GM23338 (cell line): ENCODE measurements at regions not wholly inside any gene's neighbourhood (a gene's known extent, or its start where the extent isn't known, plus 50 kb on each side); places are given as distances from the start of the nearest gene placed in this dataset.

Source experiments
- ATAC-seq: fragments of 200-7000 bp; cut with Tn5 transposase; 3 replicates; pipeline ENCODE4 v1.9.1; 2020
- DNase-seq: peaks from one replicate; pipeline ENCODE4 v3.0.0-alpha.2; 2015; ENCODE audit warnings: low spot score
- H2AFZ ChIP-seq: fragments of 200-600 bp; sonication (generic); 2 replicates; pipeline ENCODE4 v1.8.0; 2016; ENCODE audit warnings: antibody characterized with exemption, mild to moderate bottlenecking, moderate library complexity
- H3F3A ChIP-seq: fragments of 200-600 bp; sonication (generic); replicated peaks from 2 replicates; pipeline ENCODE4 v1.8.0; 2017; ENCODE audit warnings: antibody characterized with exemption, mixed run types, low read depth
- H3K27ac ChIP-seq: fragments of 200-600 bp; sonication (generic); 2 replicates; pipeline ENCODE4 v1.6.1; 2016; ENCODE audit warnings: low read depth
- H3K27me3 ChIP-seq: fragments of 200-600 bp; sonication (generic); 2 replicates; pipeline ENCODE4 v1.8.0; 2016; ENCODE audit warnings: mild to moderate bottlenecking, mixed run types, moderate library complexity; ENCODE audit not compliant: insufficient read depth
- H3K36me3 ChIP-seq: fragments of 200-600 bp; sonication (generic); 2 replicates; pipeline ENCODE4 v1.8.0; 2016; ENCODE audit warnings: mild to moderate bottlenecking; ENCODE audit not compliant: insufficient read depth
- H3K4me1 ChIP-seq: fragments of 200-600 bp; sonication (generic); 2 replicates; pipeline ENCODE4 v1.8.0; 2016; ENCODE audit warnings: mild to moderate bottlenecking, moderate library complexity; ENCODE audit not compliant: insufficient read depth
- H3K4me2 ChIP-seq: fragments of 200-600 bp; sonication (generic); 2 replicates; pipeline ENCODE4 v1.7.1; 2017; ENCODE audit warnings: mixed run types
- H3K4me3 ChIP-seq: fragments of 200-600 bp; sonication (generic); 2 replicates; pipeline ENCODE4 v1.6.1; 2016; ENCODE audit warnings: mixed run types
- H3K79me2 ChIP-seq: fragments of 200-600 bp; sonication (generic); replicated peaks from 2 replicates; pipeline ENCODE4 v1.8.0; 2017; ENCODE audit warnings: mild to moderate bottlenecking; ENCODE audit not compliant: insufficient read depth
- H3K9me2 ChIP-seq: fragments of 200-600 bp; sonication (generic); 2 replicates; pipeline ENCODE4 v1.8.0; 2017; ENCODE audit not compliant: insufficient read depth
- H4K20me1 ChIP-seq: fragments of 200-600 bp; sonication (generic); replicated peaks from 2 replicates; pipeline ENCODE4 v1.8.0; 2017; ENCODE audit warnings: mild to moderate bottlenecking; ENCODE audit not compliant: insufficient read depth
- H3K27ac Mint-ChIP-seq: 2 replicates; pipeline ENCODE4 v1.8.0; 2020; ENCODE audit warnings: inconsistent platforms, mild to moderate bottlenecking, moderate library complexity, mixed read lengths
- H3K27me3 Mint-ChIP-seq: 3 replicates; pipeline ENCODE4 v1.8.0; 2022; ENCODE audit warnings: low read depth, mild to moderate bottlenecking, moderate library complexity, mixed read lengths, inconsistent platforms; ENCODE audit not compliant: insufficient read depth, poor library complexity
- H3K36me3 Mint-ChIP-seq: 3 replicates; pipeline ENCODE4 v1.8.0; 2021; ENCODE audit warnings: low read depth, mild to moderate bottlenecking, inconsistent platforms, moderate library complexity, mixed read lengths
- H3K4me1 Mint-ChIP-seq: 3 replicates; pipeline ENCODE4 v1.8.0; 2020; ENCODE audit warnings: mild to moderate bottlenecking, inconsistent platforms, mixed read lengths
- H3K4me3 Mint-ChIP-seq: 3 replicates; pipeline ENCODE4 v1.8.0; 2021; ENCODE audit warnings: moderate library complexity, mild to moderate bottlenecking, inconsistent platforms, mixed read lengths
- H3K9me3 Mint-ChIP-seq: 3 replicates; pipeline ENCODE4 v1.8.0; 2020; ENCODE audit warnings: moderate library complexity, mild to moderate bottlenecking, inconsistent platforms, mixed read lengths
- CREB1 ChIP-seq: fragments of 250-450 bp; sonication (Bioruptor Pico); IDR thresholded peaks from 2 replicates; pipeline ENCODE4 v1.5.0; 2020; ENCODE audit warnings: low read depth, mild to moderate bottlenecking, moderate library complexity
- EZH2 ChIP-seq: fragments of 200-600 bp; sonication (generic); IDR thresholded peaks from one replicate; pipeline ENCODE4 v1.8.0; 2017; ENCODE audit warnings: antibody characterized with exemption, mild to moderate bottlenecking, low read depth; ENCODE audit not compliant: unreplicated experiment
- EZH2phosphoT487 ChIP-seq: fragments of 200-600 bp; sonication (generic); IDR thresholded peaks from one replicate; pipeline ENCODE4 v1.8.1; 2018; ENCODE audit warnings: antibody characterized with exemption; ENCODE audit not compliant: unreplicated experiment
- JUNB ChIP-seq: IDR thresholded peaks from one replicate; pipeline ENCODE4 v1.6.1; 2016; ENCODE audit warnings: antibody characterized with exemption; ENCODE audit not compliant: unreplicated experiment
- POLR2AphosphoS5 ChIP-seq: IDR thresholded peaks from 2 replicates; pipeline ENCODE4 v1.6.1; 2016; ENCODE audit warnings: antibody characterized with exemption, low read depth
- STAT1 ChIP-seq: IDR thresholded peaks from one replicate; pipeline ENCODE4 v1.6.1; 2016; ENCODE audit warnings: antibody characterized with exemption; ENCODE audit not compliant: unreplicated experiment
- ZNF114 ChIP-seq: fragments of 250-450 bp; sonication (Bioruptor Pico); IDR thresholded peaks from 2 replicates; pipeline ENCODE4 v1.5.0; 2020; ENCODE audit warnings: mild to moderate bottlenecking, moderate library complexity
- TF ChIP-seq, protein P1 (sequence below): IDR thresholded peaks from one replicate; pipeline ENCODE4 v1.6.1; 2018; ENCODE audit warnings: antibody characterized with exemption; ENCODE audit not compliant: unreplicated experiment
- TF ChIP-seq, protein P2 (sequence below): fragments of 250-450 bp; sonication (Bioruptor Pico); IDR thresholded peaks from 2 replicates; pipeline ENCODE4 v1.5.0; 2020; ENCODE audit warnings: mild to moderate bottlenecking, moderate library complexity
- TF ChIP-seq, protein P3 (sequence below): IDR thresholded peaks from 2 replicates; pipeline ENCODE4 v1.6.1; 2016; ENCODE audit warnings: antibody characterized with exemption
- TF ChIP-seq, protein P4 (sequence below), 2 experiments: fragments of 200-600 bp in 1 of 2; sonication (generic) in 1 of 2; conservative IDR thresholded peaks; 2 replicates each; pipeline versions ENCODE4 v1.5.1 to v1.6.1; 2016 to 2017; ENCODE audit warnings: antibody characterized with exemption in 2 of 2, low read depth in 2 of 2, mild to moderate bottlenecking in 2 of 2, moderate library complexity in 1 of 2

DNA sequence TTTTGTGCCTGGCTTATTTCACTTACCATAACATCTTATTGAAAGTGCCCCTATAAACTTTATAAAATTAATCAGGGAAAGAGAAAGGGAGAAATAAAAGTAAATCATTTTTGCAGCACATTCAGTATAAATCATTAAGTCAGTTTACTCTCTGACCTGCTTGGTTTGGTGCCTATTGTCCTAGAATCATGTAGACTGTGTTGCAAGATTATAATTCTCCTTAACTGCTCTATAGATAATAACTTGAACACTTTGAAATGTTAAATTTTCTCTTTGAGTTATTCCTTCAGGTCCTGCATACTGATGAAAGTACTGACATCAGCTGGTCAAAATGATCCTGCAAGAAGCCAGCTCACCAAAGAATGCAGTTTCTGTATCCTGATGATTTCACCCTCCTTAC lies 969.6 kb upstream of the GJE1 start:
- no peak overlapping the region for H3K4me2 ChIP-seq
- no peaks in the 10 kb centered on the region for H3F3A ChIP-seq
- 0 out of 2 replicates have a peak overlapping the region, but pooled peaks have one; percentile 23 for H3K27ac Mint-ChIP-seq
- no peaks in the 10 kb centered on the region for H4K20me1 ChIP-seq
- no peaks in the 10 kb centered on the region; the same call in 1 of the 2 replicates for H3K9me2 ChIP-seq
- no peak overlapping the region for H3K4me3 Mint-ChIP-seq
- H3K79me2 ChIP-seq = no peaks in the 10 kb centered on the region
- no peaks in the 10 kb centered on the region for H3K36me3 ChIP-seq
- peaks cover 14% of the 10 kb centered on the region for H3K4me1 ChIP-seq
- H3K9me3 Mint-ChIP-seq = peaks cover 18% of the 10 kb centered on the region
- no peak for ATAC-seq
- no peak overlapping the region for H3K4me3 ChIP-seq
- no peaks in the 10 kb centered on the region for H3K27me3 ChIP-seq
- TF ChIP-seq ZNF114 = no peak
- TF ChIP-seq CREB1 (CRISPR knock-in tag) = no peak
- TF ChIP-seq, protein P1, sequence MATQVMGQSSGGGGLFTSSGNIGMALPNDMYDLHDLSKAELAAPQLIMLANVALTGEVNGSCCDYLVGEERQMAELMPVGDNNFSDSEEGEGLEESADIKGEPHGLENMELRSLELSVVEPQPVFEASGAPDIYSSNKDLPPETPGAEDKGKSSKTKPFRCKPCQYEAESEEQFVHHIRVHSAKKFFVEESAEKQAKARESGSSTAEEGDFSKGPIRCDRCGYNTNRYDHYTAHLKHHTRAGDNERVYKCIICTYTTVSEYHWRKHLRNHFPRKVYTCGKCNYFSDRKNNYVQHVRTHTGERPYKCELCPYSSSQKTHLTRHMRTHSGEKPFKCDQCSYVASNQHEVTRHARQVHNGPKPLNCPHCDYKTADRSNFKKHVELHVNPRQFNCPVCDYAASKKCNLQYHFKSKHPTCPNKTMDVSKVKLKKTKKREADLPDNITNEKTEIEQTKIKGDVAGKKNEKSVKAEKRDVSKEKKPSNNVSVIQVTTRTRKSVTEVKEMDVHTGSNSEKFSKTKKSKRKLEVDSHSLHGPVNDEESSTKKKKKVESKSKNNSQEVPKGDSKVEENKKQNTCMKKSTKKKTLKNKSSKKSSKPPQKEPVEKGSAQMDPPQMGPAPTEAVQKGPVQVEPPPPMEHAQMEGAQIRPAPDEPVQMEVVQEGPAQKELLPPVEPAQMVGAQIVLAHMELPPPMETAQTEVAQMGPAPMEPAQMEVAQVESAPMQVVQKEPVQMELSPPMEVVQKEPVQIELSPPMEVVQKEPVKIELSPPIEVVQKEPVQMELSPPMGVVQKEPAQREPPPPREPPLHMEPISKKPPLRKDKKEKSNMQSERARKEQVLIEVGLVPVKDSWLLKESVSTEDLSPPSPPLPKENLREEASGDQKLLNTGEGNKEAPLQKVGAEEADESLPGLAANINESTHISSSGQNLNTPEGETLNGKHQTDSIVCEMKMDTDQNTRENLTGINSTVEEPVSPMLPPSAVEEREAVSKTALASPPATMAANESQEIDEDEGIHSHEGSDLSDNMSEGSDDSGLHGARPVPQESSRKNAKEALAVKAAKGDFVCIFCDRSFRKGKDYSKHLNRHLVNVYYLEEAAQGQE = no peak
- no peak for TF ChIP-seq POLR2AphosphoS5
- TF ChIP-seq, protein P2, sequence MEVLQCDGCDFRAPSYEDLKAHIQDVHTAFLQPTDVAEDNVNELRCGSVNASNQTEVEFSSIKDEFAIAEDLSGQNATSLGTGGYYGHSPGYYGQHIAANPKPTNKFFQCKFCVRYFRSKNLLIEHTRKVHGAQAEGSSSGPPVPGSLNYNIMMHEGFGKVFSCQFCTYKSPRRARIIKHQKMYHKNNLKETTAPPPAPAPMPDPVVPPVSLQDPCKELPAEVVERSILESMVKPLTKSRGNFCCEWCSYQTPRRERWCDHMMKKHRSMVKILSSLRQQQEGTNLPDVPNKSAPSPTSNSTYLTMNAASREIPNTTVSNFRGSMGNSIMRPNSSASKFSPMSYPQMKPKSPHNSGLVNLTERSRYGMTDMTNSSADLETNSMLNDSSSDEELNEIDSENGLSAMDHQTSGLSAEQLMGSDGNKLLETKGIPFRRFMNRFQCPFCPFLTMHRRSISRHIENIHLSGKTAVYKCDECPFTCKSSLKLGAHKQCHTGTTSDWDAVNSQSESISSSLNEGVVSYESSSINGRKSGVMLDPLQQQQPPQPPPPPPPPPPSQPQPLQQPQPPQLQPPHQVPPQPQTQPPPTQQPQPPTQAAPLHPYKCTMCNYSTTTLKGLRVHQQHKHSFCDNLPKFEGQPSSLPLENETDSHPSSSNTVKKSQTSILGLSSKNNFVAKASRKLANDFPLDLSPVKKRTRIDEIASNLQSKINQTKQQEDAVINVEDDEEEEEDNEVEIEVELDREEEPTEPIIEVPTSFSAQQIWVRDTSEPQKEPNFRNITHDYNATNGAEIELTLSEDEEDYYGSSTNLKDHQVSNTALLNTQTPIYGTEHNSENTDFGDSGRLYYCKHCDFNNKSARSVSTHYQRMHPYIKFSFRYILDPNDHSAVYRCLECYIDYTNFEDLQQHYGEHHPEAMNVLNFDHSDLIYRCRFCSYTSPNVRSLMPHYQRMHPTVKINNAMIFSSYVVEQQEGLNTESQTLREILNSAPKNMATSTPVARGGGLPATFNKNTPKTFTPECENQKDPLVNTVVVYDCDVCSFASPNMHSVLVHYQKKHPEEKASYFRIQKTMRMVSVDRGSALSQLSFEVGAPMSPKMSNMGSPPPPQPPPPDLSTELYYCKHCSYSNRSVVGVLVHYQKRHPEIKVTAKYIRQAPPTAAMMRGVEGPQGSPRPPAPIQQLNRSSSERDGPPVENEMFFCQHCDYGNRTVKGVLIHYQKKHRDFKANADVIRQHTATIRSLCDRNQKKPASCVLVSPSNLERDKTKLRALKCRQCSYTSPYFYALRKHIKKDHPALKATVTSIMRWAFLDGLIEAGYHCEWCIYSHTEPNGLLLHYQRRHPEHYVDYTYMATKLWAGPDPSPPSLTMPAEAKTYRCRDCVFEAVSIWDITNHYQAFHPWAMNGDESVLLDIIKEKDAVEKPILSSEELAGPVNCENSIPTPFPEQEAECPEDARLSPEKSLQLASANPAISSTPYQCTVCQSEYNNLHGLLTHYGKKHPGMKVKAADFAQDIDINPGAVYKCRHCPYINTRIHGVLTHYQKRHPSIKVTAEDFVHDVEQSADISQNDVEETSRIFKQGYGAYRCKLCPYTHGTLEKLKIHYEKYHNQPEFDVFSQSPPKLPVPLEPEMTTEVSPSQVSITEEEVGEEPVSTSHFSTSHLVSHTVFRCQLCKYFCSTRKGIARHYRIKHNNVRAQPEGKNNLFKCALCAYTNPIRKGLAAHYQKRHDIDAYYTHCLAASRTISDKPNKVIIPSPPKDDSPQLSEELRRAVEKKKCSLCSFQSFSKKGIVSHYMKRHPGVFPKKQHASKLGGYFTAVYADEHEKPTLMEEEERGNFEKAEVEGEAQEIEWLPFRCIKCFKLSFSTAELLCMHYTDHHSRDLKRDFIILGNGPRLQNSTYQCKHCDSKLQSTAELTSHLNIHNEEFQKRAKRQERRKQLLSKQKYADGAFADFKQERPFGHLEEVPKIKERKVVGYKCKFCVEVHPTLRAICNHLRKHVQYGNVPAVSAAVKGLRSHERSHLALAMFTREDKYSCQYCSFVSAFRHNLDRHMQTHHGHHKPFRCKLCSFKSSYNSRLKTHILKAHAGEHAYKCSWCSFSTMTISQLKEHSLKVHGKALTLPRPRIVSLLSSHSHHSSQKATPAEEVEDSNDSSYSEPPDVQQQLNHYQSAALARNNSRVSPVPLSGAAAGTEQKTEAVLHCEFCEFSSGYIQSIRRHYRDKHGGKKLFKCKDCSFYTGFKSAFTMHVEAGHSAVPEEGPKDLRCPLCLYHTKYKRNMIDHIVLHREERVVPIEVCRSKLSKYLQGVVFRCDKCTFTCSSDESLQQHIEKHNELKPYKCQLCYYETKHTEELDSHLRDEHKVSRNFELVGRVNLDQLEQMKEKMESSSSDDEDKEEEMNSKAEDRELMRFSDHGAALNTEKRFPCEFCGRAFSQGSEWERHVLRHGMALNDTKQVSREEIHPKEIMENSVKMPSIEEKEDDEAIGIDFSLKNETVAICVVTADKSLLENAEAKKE (CRISPR knock-in tag) = no peak
- no peak for TF ChIP-seq STAT1
- TF ChIP-seq, protein P3, sequence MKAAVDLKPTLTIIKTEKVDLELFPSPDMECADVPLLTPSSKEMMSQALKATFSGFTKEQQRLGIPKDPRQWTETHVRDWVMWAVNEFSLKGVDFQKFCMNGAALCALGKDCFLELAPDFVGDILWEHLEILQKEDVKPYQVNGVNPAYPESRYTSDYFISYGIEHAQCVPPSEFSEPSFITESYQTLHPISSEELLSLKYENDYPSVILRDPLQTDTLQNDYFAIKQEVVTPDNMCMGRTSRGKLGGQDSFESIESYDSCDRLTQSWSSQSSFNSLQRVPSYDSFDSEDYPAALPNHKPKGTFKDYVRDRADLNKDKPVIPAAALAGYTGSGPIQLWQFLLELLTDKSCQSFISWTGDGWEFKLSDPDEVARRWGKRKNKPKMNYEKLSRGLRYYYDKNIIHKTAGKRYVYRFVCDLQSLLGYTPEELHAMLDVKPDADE = no peak
- no peak for TF ChIP-seq EZH2
- TF ChIP-seq, protein P4, sequence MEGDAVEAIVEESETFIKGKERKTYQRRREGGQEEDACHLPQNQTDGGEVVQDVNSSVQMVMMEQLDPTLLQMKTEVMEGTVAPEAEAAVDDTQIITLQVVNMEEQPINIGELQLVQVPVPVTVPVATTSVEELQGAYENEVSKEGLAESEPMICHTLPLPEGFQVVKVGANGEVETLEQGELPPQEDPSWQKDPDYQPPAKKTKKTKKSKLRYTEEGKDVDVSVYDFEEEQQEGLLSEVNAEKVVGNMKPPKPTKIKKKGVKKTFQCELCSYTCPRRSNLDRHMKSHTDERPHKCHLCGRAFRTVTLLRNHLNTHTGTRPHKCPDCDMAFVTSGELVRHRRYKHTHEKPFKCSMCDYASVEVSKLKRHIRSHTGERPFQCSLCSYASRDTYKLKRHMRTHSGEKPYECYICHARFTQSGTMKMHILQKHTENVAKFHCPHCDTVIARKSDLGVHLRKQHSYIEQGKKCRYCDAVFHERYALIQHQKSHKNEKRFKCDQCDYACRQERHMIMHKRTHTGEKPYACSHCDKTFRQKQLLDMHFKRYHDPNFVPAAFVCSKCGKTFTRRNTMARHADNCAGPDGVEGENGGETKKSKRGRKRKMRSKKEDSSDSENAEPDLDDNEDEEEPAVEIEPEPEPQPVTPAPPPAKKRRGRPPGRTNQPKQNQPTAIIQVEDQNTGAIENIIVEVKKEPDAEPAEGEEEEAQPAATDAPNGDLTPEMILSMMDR (conservative IDR thresholded peaks at IDR 0.05; ENCODE audit: low read depth in 2 of 2) = no peak
- TF ChIP-seq JUNB = no peak
- no peak for TF ChIP-seq EZH2phosphoT487
- DNase-seq = no peak
- H3K27ac ChIP-seq = no peak overlapping the region
- peaks cover 5% of the 10 kb centered on the region for H3K27me3 Mint-ChIP-seq
- no peak overlapping the region for H2AFZ ChIP-seq
- H3K4me1 Mint-ChIP-seq = peaks cover 19% of the 10 kb centered on the region
- H3K36me3 Mint-ChIP-seq = peaks cover 24% of the 10 kb centered on the region
